ENCODE measurements at regions not wholly inside any gene's neighbourhood (a gene's known extent, or its start where the extent isn't known, plus 50 kb on each side); places are given as distances from the start of the nearest gene placed in this dataset.

- Histone ChIP-seq H3K9ac (ENCODE audit: low read depth in 1 of 3, low read length in 3 of 3) (no peak overlapping the region), H3K27me3 (ENCODE audit: control insufficient read depth in 3 of 3, insufficient read depth in 3 of 3, low read length in 3 of 3) (peaks cover 0 to 15% (median 6%) of the 10 kb centered on the region in 3 donors), H3K4me3 (ENCODE audit: low read length in 3 of 3) (no peak overlapping the region), H3K4me1 (ENCODE audit: control insufficient read depth in 3 of 3, insufficient read depth in 3 of 3, low read length in 3 of 3) (no peaks in the 10 kb centered on the region), H3K36me3 (ENCODE audit: control insufficient read depth in 3 of 3, insufficient read depth in 3 of 3, low read length in 3 of 3) (no peaks in the 10 kb centered on the region), H3K27ac (ENCODE audit: low read depth, low read length) (no peak overlapping the region), H3K9me3 (ENCODE audit: control insufficient read depth in 3 of 3, low read length in 3 of 3) (peaks cover 0 to 6% (median 0%) of the 10 kb centered on the region in 3 donors)
These were observed 65.4 kb upstream of the SOX1 start for GRCh38 chr13:112001571-112001970.

- peaks cover 0 to 6% (median 0%) of the 10 kb centered on the region in 3 donors for H3K9me3 ChIP-seq (ENCODE audit: control insufficient read depth in 3 of 3, low read length in 3 of 3)
- no peaks in the 10 kb centered on the region for H3K36me3 ChIP-seq (ENCODE audit: control insufficient read depth in 3 of 3, insufficient read depth in 3 of 3, low read length in 3 of 3)
- H3K27ac ChIP-seq (ENCODE audit: low read depth, low read length): no peak overlapping the region
- no peaks in the 10 kb centered on the region for H3K4me1 ChIP-seq (ENCODE audit: control insufficient read depth in 3 of 3, insufficient read depth in 3 of 3, low read length in 3 of 3)
- H3K9ac ChIP-seq (ENCODE audit: low read depth in 1 of 3, low read length in 3 of 3): no peak overlapping the region
- peaks cover 0 to 7% (median 3%) of the 10 kb centered on the region in 3 donors for H3K27me3 ChIP-seq (ENCODE audit: control insufficient read depth in 3 of 3, insufficient read depth in 3 of 3, low read length in 3 of 3)
- H3K4me3 ChIP-seq (ENCODE audit: low read length in 3 of 3): no peak overlapping the region
These were observed 63.6 kb upstream of the SOX1 start for GRCh38 chr13:112003396-112003795.

- H3K9ac ChIP-seq (ENCODE audit: low read depth in 1 of 3, low read length in 3 of 3): no peak overlapping the region
- no peaks in the 10 kb centered on the region for H3K36me3 ChIP-seq (ENCODE audit: control insufficient read depth in 3 of 3, insufficient read depth in 3 of 3, low read length in 3 of 3)
- peaks cover 0 to 6% (median 0%) of the 10 kb centered on the region in 3 donors for H3K9me3 ChIP-seq (ENCODE audit: control insufficient read depth in 3 of 3, low read length in 3 of 3)
- no peaks in the 10 kb centered on the region for H3K4me1 ChIP-seq (ENCODE audit: control insufficient read depth in 3 of 3, insufficient read depth in 3 of 3, low read length in 3 of 3)
- H3K4me3 ChIP-seq (ENCODE audit: low read length in 3 of 3): no peak overlapping the region
- H3K27ac ChIP-seq (ENCODE audit: low read depth, low read length): no peak overlapping the region
- H3K27me3 ChIP-seq (ENCODE audit: control insufficient read depth in 3 of 3, insufficient read depth in 3 of 3, low read length in 3 of 3): peaks cover 0 to 7% (median 3%) of the 10 kb centered on the region in 3 donors
These were observed 63.0 kb upstream of the SOX1 start for GRCh38 chr13:112003941-112004340.

- Histone ChIP-seq H3K36me3 (ENCODE audit: control insufficient read depth in 3 of 3, insufficient read depth in 3 of 3, low read length in 3 of 3) (no peaks in the 10 kb centered on the region), H3K27me3 (ENCODE audit: control insufficient read depth in 3 of 3, insufficient read depth in 3 of 3, low read length in 3 of 3) (peaks cover 0 to 4% (median 0%) of the 10 kb centered on the region in 3 donors), H3K9me3 (ENCODE audit: control insufficient read depth in 3 of 3, low read length in 3 of 3) (peaks cover 0 to 6% (median 0%) of the 10 kb centered on the region in 3 donors), H3K27ac (ENCODE audit: low read depth, low read length) (no peak overlapping the region), H3K4me1 (ENCODE audit: control insufficient read depth in 3 of 3, insufficient read depth in 3 of 3, low read length in 3 of 3) (no peaks in the 10 kb centered on the region), H3K9ac (ENCODE audit: low read depth in 1 of 3, low read length in 3 of 3) (no peak overlapping the region), H3K4me3 (ENCODE audit: low read length in 3 of 3) (no peak overlapping the region)
These were observed 61.0 kb upstream of the SOX1 start for GRCh38 chr13:112005925-112006324.

GRCh38 chr13:112007191-112007590, 59.8 kb upstream of the SOX1 start:
- Histone ChIP-seq H3K4me3 (ENCODE audit: low read length in 3 of 3) (no peak overlapping the region), H3K9ac (ENCODE audit: low read depth in 1 of 3, low read length in 3 of 3) (no peak overlapping the region), H3K27me3 (ENCODE audit: control insufficient read depth in 3 of 3, insufficient read depth in 3 of 3, low read length in 3 of 3) (peaks cover 0 to 6% (median 0%) of the 10 kb centered on the region in 3 donors), H3K9me3 (ENCODE audit: control insufficient read depth in 3 of 3, low read length in 3 of 3) (peaks cover 0 to 6% (median 0%) of the 10 kb centered on the region in 3 donors), H3K36me3 (ENCODE audit: control insufficient read depth in 3 of 3, insufficient read depth in 3 of 3, low read length in 3 of 3) (no peaks in the 10 kb centered on the region), H3K27ac (ENCODE audit: low read depth, low read length) (no peak overlapping the region), H3K4me1 (ENCODE audit: control insufficient read depth in 3 of 3, insufficient read depth in 3 of 3, low read length in 3 of 3) (no peaks in the 10 kb centered on the region)

GRCh38 chr13:112010714-112011113, 56.2 kb upstream of the SOX1 start:
- H3K27ac ChIP-seq (ENCODE audit: low read depth, low read length): no peak overlapping the region
- H3K4me3 ChIP-seq (ENCODE audit: low read length in 3 of 3): no peak overlapping the region
- H3K9ac ChIP-seq (ENCODE audit: low read depth in 1 of 3, low read length in 3 of 3): no peak overlapping the region
- peaks cover 0 to 6% (median 0%) of the 10 kb centered on the region in 3 donors for H3K9me3 ChIP-seq (ENCODE audit: control insufficient read depth in 3 of 3, low read length in 3 of 3)
- no peaks in the 10 kb centered on the region for H3K4me1 ChIP-seq (ENCODE audit: control insufficient read depth in 3 of 3, insufficient read depth in 3 of 3, low read length in 3 of 3)
- H3K36me3 ChIP-seq (ENCODE audit: control insufficient read depth in 3 of 3, insufficient read depth in 3 of 3, low read length in 3 of 3): no peaks in the 10 kb centered on the region
- peaks cover 0 to 6% (median 0%) of the 10 kb centered on the region in 3 donors for H3K27me3 ChIP-seq (ENCODE audit: control insufficient read depth in 3 of 3, insufficient read depth in 3 of 3, low read length in 3 of 3)

GRCh38 chr13:112012016-112012704, 54.8 kb upstream of the SOX1 start:
- Histone ChIP-seq H3K27ac (ENCODE audit: low read depth, low read length) (no peak overlapping the region), H3K9ac (ENCODE audit: low read depth in 1 of 3, low read length in 3 of 3) (no peak overlapping the region), H3K4me1 (ENCODE audit: control insufficient read depth in 3 of 3, insufficient read depth in 3 of 3, low read length in 3 of 3) (no peaks in the 10 kb centered on the region), H3K4me3 (ENCODE audit: low read length in 3 of 3) (no peak overlapping the region), H3K9me3 (ENCODE audit: control insufficient read depth in 3 of 3, low read length in 3 of 3) (no peaks in the 10 kb centered on the region), H3K36me3 (ENCODE audit: control insufficient read depth in 3 of 3, insufficient read depth in 3 of 3, low read length in 3 of 3) (no peaks in the 10 kb centered on the region), H3K27me3 (ENCODE audit: control insufficient read depth in 3 of 3, insufficient read depth in 3 of 3, low read length in 3 of 3) (peaks cover 0 to 4% (median 0%) of the 10 kb centered on the region in 3 donors)

- peaks cover 0 to 4% (median 0%) of the 10 kb centered on the region in 3 donors for H3K27me3 ChIP-seq (ENCODE audit: control insufficient read depth in 3 of 3, insufficient read depth in 3 of 3, low read length in 3 of 3)
- H3K27ac ChIP-seq (ENCODE audit: low read depth, low read length): no peak overlapping the region
- no peaks in the 10 kb centered on the region for H3K36me3 ChIP-seq (ENCODE audit: control insufficient read depth in 3 of 3, insufficient read depth in 3 of 3, low read length in 3 of 3)
- no peak overlapping the region for H3K9ac ChIP-seq (ENCODE audit: low read depth in 1 of 3, low read length in 3 of 3)
- H3K4me1 ChIP-seq (ENCODE audit: control insufficient read depth in 3 of 3, insufficient read depth in 3 of 3, low read length in 3 of 3): no peaks in the 10 kb centered on the region
- no peaks in the 10 kb centered on the region for H3K9me3 ChIP-seq (ENCODE audit: control insufficient read depth in 3 of 3, low read length in 3 of 3)
- no peak overlapping the region for H3K4me3 ChIP-seq (ENCODE audit: low read length in 3 of 3)
These were observed 54.3 kb upstream of the SOX1 start for GRCh38 chr13:112012705-112013085.

GRCh38 chr13:112013665-112014064, 53.3 kb upstream of the SOX1 start:
- H3K9ac ChIP-seq (ENCODE audit: low read depth in 1 of 3, low read length in 3 of 3): no peak overlapping the region
- peaks cover 0 to 4% (median 0%) of the 10 kb centered on the region in 3 donors for H3K27me3 ChIP-seq (ENCODE audit: control insufficient read depth in 3 of 3, insufficient read depth in 3 of 3, low read length in 3 of 3)
- no peaks in the 10 kb centered on the region for H3K4me1 ChIP-seq (ENCODE audit: control insufficient read depth in 3 of 3, insufficient read depth in 3 of 3, low read length in 3 of 3)
- H3K27ac ChIP-seq (ENCODE audit: low read depth, low read length): no peak overlapping the region
- H3K36me3 ChIP-seq (ENCODE audit: control insufficient read depth in 3 of 3, insufficient read depth in 3 of 3, low read length in 3 of 3): no peaks in the 10 kb centered on the region
- H3K9me3 ChIP-seq (ENCODE audit: control insufficient read depth in 3 of 3, low read length in 3 of 3): no peaks in the 10 kb centered on the region
- H3K4me3 ChIP-seq (ENCODE audit: low read length in 3 of 3): no peak overlapping the region

- no peak overlapping the region for H3K27ac ChIP-seq (ENCODE audit: low read depth, low read length)
- H3K36me3 ChIP-seq (ENCODE audit: control insufficient read depth in 3 of 3, insufficient read depth in 3 of 3, low read length in 3 of 3): no peaks in the 10 kb centered on the region
- no peak overlapping the region for H3K9ac ChIP-seq (ENCODE audit: low read depth in 1 of 3, low read length in 3 of 3)
- no peaks in the 10 kb centered on the region for H3K4me1 ChIP-seq (ENCODE audit: control insufficient read depth in 3 of 3, insufficient read depth in 3 of 3, low read length in 3 of 3)
- no peaks in the 10 kb centered on the region for H3K9me3 ChIP-seq (ENCODE audit: control insufficient read depth in 3 of 3, low read length in 3 of 3)
- H3K4me3 ChIP-seq (ENCODE audit: low read length in 3 of 3): no peak overlapping the region
- H3K27me3 ChIP-seq (ENCODE audit: control insufficient read depth in 3 of 3, insufficient read depth in 3 of 3, low read length in 3 of 3): peaks cover 0 to 6% (median 0%) of the 10 kb centered on the region in 3 donors
These were observed 52.1 kb upstream of the SOX1 start for GRCh38 chr13:112014857-112015256.

Measured in skeletal muscle tissue (tissue), 3 donors.